ENCODE measurements at regions not wholly inside any gene's neighbourhood (a gene's known extent, or its start where the extent isn't known, plus 50 kb on each side); places are given as distances from the start of the nearest gene placed in this dataset.
"Not testable (repeated sequence)": the region's sequence is repeated elsewhere in the genome, so short reads cannot be mapped to it uniquely, and the experiment has no call there.

GRCh38 chr6:100065348-100065747, 71.3 kb upstream of the MCHR2 start:
- in situ Hi-C loops (cut with MboI; ENCODE audit: low sequenced_read_pairs, unreplicated experiment): no loop called here
- no peak for TF ChIP-seq CTCF (IDR thresholded peaks at IDR 0.05; ENCODE audit: borderline replicate concordance, control extremely low read depth, extremely low read depth, insufficient read depth, missing control alignments)
- no peak for DNase-seq (ENCODE audit: low spot score)

- no peak for DNase-seq (ENCODE audit: low spot score)
These were observed 68.6 kb upstream of the MCHR2 start for GRCh38 chr6:100062621-100063020.

GRCh38 chr6:100057941-100058340, 63.9 kb upstream of the MCHR2 start:
- no peak for DNase-seq (ENCODE audit: low spot score)
- in situ Hi-C loops (cut with MboI; ENCODE audit: low sequenced_read_pairs, unreplicated experiment): no loop called here
- TF ChIP-seq CTCF (IDR thresholded peaks at IDR 0.05; ENCODE audit: borderline replicate concordance, control extremely low read depth, extremely low read depth, insufficient read depth, missing control alignments): no peak

More at GRCh38 chr6:100062621-100063020, 68.6 kb upstream of the MCHR2 start:
- no peak for TF ChIP-seq CTCF (IDR thresholded peaks at IDR 0.05; ENCODE audit: borderline replicate concordance, control extremely low read depth, extremely low read depth, insufficient read depth, missing control alignments)
- in situ Hi-C loops (cut with MboI; ENCODE audit: low sequenced_read_pairs, unreplicated experiment): no loop called here

- in situ Hi-C loops (cut with MboI; ENCODE audit: low sequenced_read_pairs, unreplicated experiment): no loop called here
- no peak for TF ChIP-seq CTCF (IDR thresholded peaks at IDR 0.05; ENCODE audit: borderline replicate concordance, control extremely low read depth, extremely low read depth, insufficient read depth, missing control alignments)
- no peak for DNase-seq (ENCODE audit: low spot score)
These were observed 56.5 kb upstream of the MCHR2 start for GRCh38 chr6:100050550-100050949.

GRCh38 chr6:100043961-100044360, 49.9 kb upstream of the MCHR2 start:
- DNase-seq (ENCODE audit: low spot score); in situ Hi-C loops (cut with MboI; ENCODE audit: low sequenced_read_pairs, unreplicated experiment): not testable (repeated sequence)
